HCT116 (cell line): ENCODE measurements at regions not wholly inside any gene's neighbourhood (a gene's known extent, or its start where the extent isn't known, plus 50 kb on each side); places are given as distances from the start of the nearest gene placed in this dataset.

Experiments used
- ATAC-seq: fragments of 200-7000 bp; cut with Tn5 transposase; 2 replicates; pipeline ENCODE4 v1.9.1; 2020; ENCODE audit warnings: mild to moderate bottlenecking, moderate library complexity
- BruUV-seq: library from RNA; stranded (reverse); fragments of 400-500 nt; replicated peaks from 2 replicates; lab custom pipeline; 2021; lab: Mats Ljungman, UMichigan
- CTCF ChIA-PET: fragments of 300-600 bp; sonication (Branson Sonifier 250); formaldehyde crosslinking; loops from one replicate; lab custom pipeline; 2021; ENCODE audit warnings: antibody characterized with exemption; lab: Charles Lee
- POLR2A ChIA-PET: fragments of 300-600, 350-600 bp; sonication (Branson Sonifier 250); formaldehyde crosslinking; loops from one replicate; lab custom pipeline; 2021; ENCODE audit warnings: antibody characterized with exemption; lab: Charles Lee
- RAD21 ChIA-PET, 2 experiments: fragments of 300-600 bp; sonication (Branson Sonifier 250); formaldehyde crosslinking; loops; one replicate each; lab custom pipeline; 2023; ENCODE audit warnings: low total read pairs in 2 of 2; ENCODE audit not compliant: uncharacterized antibody in 2 of 2, unreplicated experiment in 2 of 2, low non-redundant PET in 1 of 2; lab: Charles Lee
- DNase-seq: peaks from one replicate; pipeline ENCODE4 v3.0.0-alpha.2; 2010; ENCODE audit warnings: low read depth, low spot score
- H2AFZ ChIP-seq: fragments of 200-600 bp; shearing (Covaris generic), sonication (generic); 2 replicates; pipeline ENCODE4 v1.6.1; 2017; ENCODE audit warnings: low read depth, mixed run types, mixed read lengths, antibody characterized with exemption, low read length; ENCODE audit not compliant: poor library complexity, severe bottlenecking
- H3K27ac ChIP-seq: 2 replicates; pipeline ENCODE4 v1.5.1; 2012; ENCODE audit warnings: low read depth, low read length
- H3K27me3 ChIP-seq: fragments of 200-600 bp; sonication (generic); 2 replicates; pipeline ENCODE4 v1.6.1; 2016; ENCODE audit warnings: mixed run types, low read length, mixed read lengths; ENCODE audit not compliant: insufficient read depth
- H3K36me3 ChIP-seq, 2 experiments: fragments of 200-500 bp in 1 of 2; fragments of 200-600 bp in 1 of 2; sonication (Bioruptor generic) in 1 of 2; sonication (generic) in 1 of 2; 2 replicates each; pipeline versions ENCODE4 v1.5.1 to v1.6.1; 2014 to 2016; ENCODE audit warnings: low read length in 2 of 2, inconsistent platforms in 1 of 2, mixed read lengths in 1 of 2, mixed run types in 1 of 2; ENCODE audit not compliant: insufficient read depth in 2 of 2, control insufficient read depth in 1 of 2
- H3K4me1 ChIP-seq, 2 experiments: fragments of 200-600 bp in 1 of 2; sonication (generic) in 1 of 2; 2 replicates each; pipeline versions ENCODE4 v1.5.1 to v1.6.1; 2012 to 2017; ENCODE audit warnings: low read length in 2 of 2, inconsistent platforms in 1 of 2, mild to moderate bottlenecking in 1 of 2, mixed read lengths in 1 of 2, mixed run types in 1 of 2, moderate library complexity in 1 of 2; ENCODE audit not compliant: insufficient read depth in 2 of 2, control insufficient read depth in 1 of 2
- H3K4me2 ChIP-seq: fragments of 200-600 bp; sonication (generic); 2 replicates; pipeline ENCODE4 v1.6.1; 2017; ENCODE audit warnings: mixed run types, low read length, mixed read lengths
- H3K4me3 ChIP-seq, 2 experiments: fragments of 200-600 bp in 1 of 2; sonication (generic) in 1 of 2; replicated peaks in 1 of 2; 2 replicates each; pipeline ENCODE4 v1.5.1; 2011 to 2016; ENCODE audit warnings: low read length in 2 of 2, control low read depth in 1 of 2, low read depth in 1 of 2, mild to moderate bottlenecking in 1 of 2, mixed read lengths in 1 of 2, mixed run types in 1 of 2
- H3K79me2 ChIP-seq: fragments of 200-600 bp; sonication (generic); 2 replicates; pipeline ENCODE4 v1.6.1; 2017; ENCODE audit warnings: mild to moderate bottlenecking, mixed run types, low read length, moderate library complexity, mixed read lengths; ENCODE audit not compliant: insufficient read depth
- H3K9ac ChIP-seq: fragments of 200-600 bp; sonication (generic); 2 replicates; pipeline ENCODE4 v1.6.1; 2016; ENCODE audit warnings: low read length, mixed read lengths
- H3K9me2 ChIP-seq: fragments of 200-600 bp; sonication (generic), shearing (Covaris generic); 2 replicates; pipeline ENCODE4 v1.6.1; 2017; ENCODE audit warnings: mixed run types, mild to moderate bottlenecking, moderate library complexity; ENCODE audit not compliant: insufficient read depth
- H3K9me3 ChIP-seq, 2 experiments: fragments of 200-500 bp in 1 of 2; fragments of 200-600 bp in 1 of 2; sonication (Bioruptor generic) in 1 of 2; sonication (generic) in 1 of 2; 2 replicates each; pipeline ENCODE4 v1.6.1; 2014 to 2017; ENCODE audit warnings: low read length in 2 of 2, mixed read lengths in 2 of 2, inconsistent platforms in 1 of 2, low read depth in 1 of 2, mild to moderate bottlenecking in 1 of 2, mixed run types in 1 of 2, moderate library complexity in 1 of 2; ENCODE audit not compliant: control insufficient read depth in 1 of 2, insufficient read depth in 1 of 2
- H4K20me1 ChIP-seq: fragments of 200-600 bp; sonication (generic), shearing (Covaris generic); 2 replicates; pipeline ENCODE4 v1.6.1; 2017; ENCODE audit warnings: mixed run types, mild to moderate bottlenecking, moderate library complexity; ENCODE audit not compliant: insufficient read depth
- ATF3 ChIP-seq: IDR thresholded peaks from 2 replicates; pipeline ENCODE4 v1.6.1; 2012
- CBX3 ChIP-seq: IDR thresholded peaks from 2 replicates; pipeline ENCODE4 v1.6.1; 2012; ENCODE audit warnings: low read depth
- CEBPB ChIP-seq: IDR thresholded peaks from 2 replicates; pipeline ENCODE4 v1.6.1; 2012; ENCODE audit warnings: low read depth
- CTCF ChIP-seq, 3 experiments: fragments of 200-600 bp in 1 of 3; sonication (generic) in 1 of 3; IDR thresholded peaks in 2 of 3; conservative IDR thresholded peaks in 1 of 3; 2 replicates each; pipeline ENCODE4 v1.5.1; 2012 to 2017; ENCODE audit warnings: low read depth in 2 of 3, low read length in 2 of 3, antibody characterized with exemption in 1 of 3, borderline replicate concordance in 1 of 3, control low read depth in 1 of 3, mild to moderate bottlenecking in 1 of 3, mixed read lengths in 1 of 3, mixed run types in 1 of 3, moderate library complexity in 1 of 3; ENCODE audit not compliant: insufficient read depth in 1 of 3
- EGR1 ChIP-seq: IDR thresholded peaks from 2 replicates; pipeline ENCODE4 v1.6.1; 2012; ENCODE audit warnings: low read depth
- ELF1 ChIP-seq: IDR thresholded peaks from 2 replicates; pipeline ENCODE4 v1.6.1; 2012; ENCODE audit warnings: low read depth, borderline replicate concordance
- EZH2 ChIP-seq: fragments of 200-600 bp; sonication (generic); IDR thresholded peaks from 2 replicates; pipeline ENCODE4 v1.6.1; 2017; ENCODE audit warnings: antibody characterized with exemption, mixed run types
- FOSL1 ChIP-seq: IDR thresholded peaks from 2 replicates; pipeline ENCODE4 v1.6.1; 2012; ENCODE audit warnings: low read depth
- MAX ChIP-seq: IDR thresholded peaks from 2 replicates; pipeline ENCODE4 v1.6.1; 2012
- POLR2A ChIP-seq: IDR thresholded peaks from 2 replicates; pipeline ENCODE4 v1.7.0; 2011; ENCODE audit warnings: borderline replicate concordance; ENCODE audit not compliant: insufficient read depth, insufficient read length; ENCODE audit errors: extremely low read depth
- POLR2AphosphoS5 ChIP-seq: IDR thresholded peaks from 2 replicates; pipeline ENCODE4 v1.6.1; 2011; ENCODE audit warnings: mild to moderate bottlenecking, low read depth, low read length, moderate library complexity
- RAD21 ChIP-seq: IDR thresholded peaks from 2 replicates; pipeline ENCODE4 v1.6.1; 2012; ENCODE audit warnings: low read depth, mild to moderate bottlenecking
- REST ChIP-seq: IDR thresholded peaks from 2 replicates; pipeline ENCODE4 v1.6.1; 2012; ENCODE audit warnings: low read depth
- SP1 ChIP-seq: IDR thresholded peaks from 2 replicates; pipeline ENCODE4 v1.6.1; 2012; ENCODE audit warnings: low read depth
- TCF7L2 ChIP-seq: IDR thresholded peaks from 2 replicates; pipeline ENCODE4 v1.7.0; 2011; ENCODE audit warnings: borderline replicate concordance, inconsistent platforms; ENCODE audit not compliant: insufficient read depth, insufficient read length; ENCODE audit errors: extremely low read depth
- YY1 ChIP-seq: IDR thresholded peaks from 2 replicates; pipeline ENCODE4 v1.6.1; 2011; ENCODE audit warnings: low read length, low read depth, moderate library complexity, mild to moderate bottlenecking; ENCODE audit not compliant: insufficient replicate concordance; ENCODE audit errors: extremely low read depth
- ZFX ChIP-seq: fragments of 450-650 bp; IDR thresholded peaks from 2 replicates; pipeline ENCODE4 v1.6.1; 2017
- ZNF274 ChIP-seq: fragments of 200-500 bp; sonication (Bioruptor generic); IDR thresholded peaks from 2 replicates; pipeline ENCODE4 v1.6.1; 2014; ENCODE audit warnings: mild to moderate bottlenecking, low read depth, low read length, inconsistent platforms
- intact Hi-C: fragments of 100-400 bp; cut with micrococcal nuclease; formaldehyde crosslinking; loops from 2 replicates; pipeline ENCODE4 v1.10.0; 2022

- POLR2A ChIA-PET: no interaction called here
- H3K9ac ChIP-seq: no peak overlapping the region
- intact Hi-C loops: no loop called here
- H3K9me2 ChIP-seq: no peaks in the 10 kb centered on the region
- TF ChIP-seq EZH2 (no peak), ELF1 (no peak), TCF7L2 (no peak), ZNF274 (no peak), MAX (no peak), POLR2AphosphoS5 (no peak), CEBPB (no peak), YY1 (no peak), ZFX (no peak), SP1 (no peak), EGR1 (no peak), FOSL1 (no peak), CBX3 (no peak), RAD21 (no peak), POLR2A (no peak), REST (no peak), ATF3 (no peak), CTCF (IDR thresholded peaks at IDR 0.05 in 2 of 3, conservative IDR thresholded peaks at IDR 0.05 in 1 of 3; ENCODE audit: borderline replicate concordance in 1 of 3, insufficient read depth in 1 of 3, low read depth in 2 of 3, low read length in 2 of 3) (no peak)
- no TSS peak for BruUV-seq
- no peaks in the 10 kb centered on the region for H3K79me2 ChIP-seq
- H3K4me2 ChIP-seq: no peak overlapping the region
- RAD21 ChIA-PET: no interaction called here
- ATAC-seq (no peak), DNase-seq (no peak)
- H2AFZ ChIP-seq: no peak overlapping the region
- no peaks in the 10 kb centered on the region for H3K9me3 ChIP-seq
- no peak overlapping the region for H3K27ac ChIP-seq
- peaks cover 21% of the 10 kb centered on the region for H3K27me3 ChIP-seq
- H3K4me3 ChIP-seq: no peak overlapping the region
- no peaks in the 10 kb centered on the region for H3K36me3 ChIP-seq
- CTCF ChIA-PET: no interaction called here
- H4K20me1 ChIP-seq: no peaks in the 10 kb centered on the region
- H3K4me1 ChIP-seq: no peaks in the 10 kb centered on the region
Measured at GRCh38 chr1:229941831-229942230, 125.2 kb upstream of the GALNT2 start.
